HG02870 (cell line): ENCODE measurements at regions not wholly inside any gene's neighbourhood (a gene's known extent, or its start where the extent isn't known, plus 50 kb on each side); places are given as distances from the start of the nearest gene placed in this dataset.
"Not testable (repeated sequence)": the region's sequence is repeated elsewhere in the genome, so short reads cannot be mapped to it uniquely, and the experiment has no call there.

ENCODE experiments used
- ATAC-seq: cut with Tn5 transposase; IDR thresholded peaks from one replicate; pipeline ENCODE4 v1.9.1; 2021; ENCODE audit warnings: mild to moderate bottlenecking, moderate library complexity; ENCODE audit not compliant: unreplicated experiment

DNA sequence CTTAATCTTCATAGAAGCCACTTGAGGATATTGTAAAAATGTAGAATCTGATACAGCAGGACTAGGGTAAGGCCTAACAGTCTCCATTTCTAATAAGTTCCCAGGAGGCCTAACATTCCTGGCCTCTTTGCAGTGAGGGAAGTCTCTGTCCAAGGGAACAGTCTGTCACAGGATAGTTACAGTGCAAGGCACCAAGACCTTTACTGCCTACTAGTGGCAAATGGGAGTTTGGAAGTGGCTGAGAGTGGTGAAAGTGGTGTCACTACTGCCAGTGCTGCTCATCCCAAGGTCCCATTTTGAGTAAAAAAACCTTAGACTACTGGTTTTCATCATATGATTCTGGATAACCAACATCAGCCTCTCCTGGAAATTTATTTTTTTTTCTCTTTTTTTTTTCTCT, 619.5 kb upstream of the SEMA3D start:
- no peak for ATAC-seq

DNA sequence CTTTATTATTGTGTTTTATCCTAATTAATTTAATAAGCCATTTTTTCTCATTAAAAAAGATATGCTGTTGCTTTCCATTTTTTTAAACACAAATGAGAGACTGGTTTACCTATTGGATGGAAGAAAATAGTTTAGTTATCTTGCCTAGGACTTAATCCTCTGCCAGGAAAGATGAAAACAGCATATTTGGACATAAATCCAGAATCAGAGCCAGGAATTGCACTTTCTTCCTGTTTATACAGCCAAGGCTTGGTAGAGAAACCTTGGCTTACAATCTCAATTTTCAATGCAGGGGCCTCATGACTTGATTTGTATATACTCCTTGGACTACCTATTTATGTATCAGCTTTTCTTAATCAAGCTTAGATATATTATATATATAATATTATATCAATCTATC, 618.8 kb upstream of the SEMA3D start:
- no peak for ATAC-seq

DNA sequence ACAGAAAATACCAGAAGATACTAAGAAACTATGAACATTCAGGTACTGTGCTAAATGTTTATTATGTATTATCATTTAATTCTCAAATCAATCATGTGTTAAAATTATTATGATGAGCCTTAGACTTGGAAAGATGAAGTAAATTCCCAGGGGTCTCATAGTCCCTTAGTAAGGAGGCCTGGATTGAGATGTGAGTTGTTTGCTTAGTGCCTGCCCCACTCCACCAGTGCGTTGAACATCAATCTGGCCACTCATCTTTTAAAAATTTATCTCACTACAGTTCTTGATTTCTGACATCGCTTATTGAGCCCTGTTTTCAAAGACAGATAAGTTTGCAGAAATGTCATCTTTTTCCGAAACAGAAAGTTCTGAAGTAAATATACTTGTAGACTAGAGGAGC, 618.4 kb upstream of the SEMA3D start:
- ATAC-seq: no peak

DNA sequence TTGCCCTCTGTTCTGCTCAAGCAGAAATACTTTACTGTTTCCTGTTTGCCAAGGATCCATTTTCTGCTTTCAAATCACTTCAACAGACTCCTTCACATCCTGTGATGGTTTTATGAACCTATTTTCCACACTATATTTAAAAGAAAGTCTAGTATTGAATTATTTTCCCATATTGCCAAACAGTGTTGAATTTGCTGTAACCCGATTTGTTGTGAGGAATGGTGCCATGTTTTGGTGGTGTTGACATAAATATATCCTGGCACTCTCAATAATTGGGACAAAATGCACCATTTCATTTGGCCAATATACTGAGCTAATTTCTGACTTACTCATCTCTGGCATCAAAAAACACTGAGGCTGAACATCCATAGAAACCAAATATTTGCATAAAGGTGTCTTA, 615.4 kb upstream of the SEMA3D start:
- no peak for ATAC-seq

DNA sequence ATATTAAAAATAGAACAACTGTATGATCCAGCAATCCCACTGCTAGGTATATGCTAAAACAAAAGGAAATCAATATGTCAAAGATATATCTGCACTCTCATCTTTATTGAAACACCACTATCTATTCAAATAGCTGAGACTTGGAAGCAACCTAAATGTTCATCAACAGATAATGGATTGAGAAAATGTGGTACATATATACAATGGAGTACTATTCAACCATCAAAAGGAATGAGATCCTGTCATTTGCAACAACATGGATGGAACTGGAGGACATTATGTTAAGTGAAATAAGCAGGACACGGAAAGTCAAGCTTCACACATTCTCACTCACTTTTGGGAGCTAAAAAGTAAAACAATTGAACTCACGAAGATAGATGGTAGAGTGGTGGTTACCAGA, 610.1 kb upstream of the SEMA3D start:
- no peak for ATAC-seq

DNA sequence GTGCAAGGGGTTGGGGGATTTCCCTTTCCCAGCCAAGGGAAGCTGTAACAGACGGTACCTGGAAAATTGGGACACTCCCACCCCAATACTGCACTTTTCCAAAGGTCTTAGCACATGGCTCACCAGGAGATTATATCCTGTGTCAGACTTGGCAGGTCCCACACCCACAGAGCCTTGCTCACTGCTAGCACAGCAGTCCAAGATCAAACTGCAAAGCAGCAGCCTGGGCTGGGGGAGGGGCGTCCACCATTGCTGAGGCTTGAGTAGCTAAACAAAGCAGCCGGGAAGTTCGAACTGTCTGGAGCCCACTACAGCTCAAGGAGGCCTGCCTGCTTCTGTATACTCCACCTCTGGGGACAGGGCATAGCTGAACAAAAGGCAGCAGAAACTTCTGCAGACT, 604.2 kb upstream of the SEMA3D start:
- not testable (repeated sequence) for ATAC-seq

DNA sequence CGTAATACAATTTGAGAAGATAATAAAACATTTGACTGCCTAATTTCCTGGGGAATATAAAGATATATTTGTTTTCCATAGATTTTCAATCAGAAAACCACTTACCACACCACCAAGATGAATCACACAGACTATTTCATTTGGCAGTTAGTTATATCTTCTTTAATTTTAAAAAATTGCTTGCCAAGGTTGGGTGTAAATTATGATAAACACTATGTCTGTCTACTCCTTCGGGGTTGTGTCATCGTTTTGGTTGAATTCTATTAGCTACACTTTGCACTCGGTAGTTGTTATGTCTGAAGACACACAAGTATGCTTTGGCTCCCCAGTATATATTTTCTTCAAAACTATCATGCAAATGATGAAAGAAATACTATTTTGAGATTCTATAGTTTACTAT, 594.8 kb upstream of the SEMA3D start:
- ATAC-seq: no peak

DNA sequence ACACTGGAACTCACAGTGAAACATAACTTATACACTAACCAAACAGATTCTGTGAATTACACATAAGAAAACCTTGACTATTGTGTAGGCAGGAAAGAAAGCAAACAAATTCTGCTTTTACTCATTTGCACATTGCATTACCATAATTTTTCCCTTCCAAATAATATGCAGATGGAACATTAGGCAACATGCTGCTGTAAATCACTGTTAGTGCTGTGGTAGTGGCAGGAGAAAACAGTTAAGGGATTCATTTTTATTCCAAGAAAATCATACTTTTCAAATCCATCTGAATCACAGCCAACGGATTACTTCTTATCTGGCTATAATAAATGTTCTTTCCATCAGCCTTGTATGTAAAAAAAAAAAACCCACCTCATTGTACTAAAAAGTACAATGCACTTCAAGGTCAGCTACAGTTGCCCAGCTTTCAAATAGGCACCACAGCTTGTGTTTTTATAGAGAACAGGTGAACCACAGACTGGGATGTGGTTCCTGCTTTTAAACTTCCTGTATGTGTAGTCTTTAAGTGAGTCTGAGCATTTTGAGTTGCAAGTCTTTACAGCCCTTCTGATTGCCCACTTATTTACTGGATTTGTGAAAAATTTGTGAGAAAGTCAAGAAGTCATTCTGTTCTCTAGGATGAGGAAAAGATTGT, 590.0 kb upstream of the SEMA3D start:
- ATAC-seq: no peak

DNA sequence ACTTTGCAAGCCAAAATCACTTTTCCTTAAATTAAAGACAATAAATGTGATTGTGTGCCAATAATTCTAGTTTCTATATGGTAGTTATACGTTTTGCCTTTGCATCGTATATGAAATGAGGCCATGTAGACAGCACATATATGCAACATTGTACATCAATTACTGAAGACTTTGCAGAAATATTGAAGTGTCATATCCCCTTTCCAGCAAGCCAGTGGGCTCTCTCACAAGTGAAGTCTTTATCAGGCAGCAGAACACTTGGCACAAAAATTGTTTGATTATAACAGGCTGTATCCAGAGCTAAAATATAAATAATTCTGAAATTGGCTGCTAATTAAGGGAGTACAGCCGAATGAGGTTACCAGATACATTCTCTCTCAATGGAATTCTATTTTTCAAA, 588.6 kb upstream of the SEMA3D start:
- no peak for ATAC-seq

DNA sequence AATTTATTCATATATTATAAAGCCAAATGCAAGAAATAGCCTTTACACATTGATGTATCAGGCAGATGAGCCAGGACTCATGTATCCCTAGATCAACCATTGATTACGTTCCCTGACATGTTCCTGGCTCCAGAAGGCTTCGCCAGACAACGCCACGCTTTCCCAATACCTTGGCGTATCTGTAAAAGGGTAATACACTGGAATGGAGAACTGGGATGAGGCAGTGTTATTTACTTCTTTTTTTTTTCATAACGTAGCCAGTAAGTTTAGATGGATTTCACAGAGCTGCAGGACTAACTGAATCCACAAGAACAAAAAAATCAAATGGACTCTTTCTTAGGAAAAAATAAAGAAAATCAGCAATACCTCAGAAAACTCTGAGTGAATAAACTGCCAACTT, 588.1 kb upstream of the SEMA3D start:
- ATAC-seq: no peak

DNA sequence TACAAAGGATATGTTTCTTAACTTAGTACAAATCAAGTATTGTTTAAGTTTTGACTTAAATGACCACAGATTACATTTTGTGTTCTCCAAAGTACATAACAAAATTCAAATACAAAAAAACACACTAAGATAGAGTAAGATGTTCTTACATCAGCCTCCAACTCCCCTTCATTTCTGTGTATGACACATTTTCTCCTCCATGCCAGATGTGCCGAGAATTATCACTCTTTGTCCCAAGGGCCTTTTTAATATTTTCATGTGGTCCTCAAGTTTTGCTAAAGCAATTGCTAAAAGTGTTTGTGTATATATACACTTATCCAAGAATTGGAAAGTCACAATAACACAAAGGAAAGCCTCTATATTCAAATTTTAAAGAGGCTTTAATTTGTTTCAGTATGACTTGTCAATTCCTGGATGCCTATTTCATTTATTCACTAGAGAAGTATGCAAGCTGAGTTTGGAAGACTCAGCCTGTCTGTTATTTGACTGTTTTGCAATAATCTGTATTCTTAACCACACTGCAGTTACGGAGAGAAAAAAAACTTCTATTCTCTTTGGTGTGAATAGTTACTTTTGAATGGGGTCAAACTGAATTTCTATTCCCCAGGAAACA, 586.4 kb upstream of the SEMA3D start:
- ATAC-seq: no peak

DNA sequence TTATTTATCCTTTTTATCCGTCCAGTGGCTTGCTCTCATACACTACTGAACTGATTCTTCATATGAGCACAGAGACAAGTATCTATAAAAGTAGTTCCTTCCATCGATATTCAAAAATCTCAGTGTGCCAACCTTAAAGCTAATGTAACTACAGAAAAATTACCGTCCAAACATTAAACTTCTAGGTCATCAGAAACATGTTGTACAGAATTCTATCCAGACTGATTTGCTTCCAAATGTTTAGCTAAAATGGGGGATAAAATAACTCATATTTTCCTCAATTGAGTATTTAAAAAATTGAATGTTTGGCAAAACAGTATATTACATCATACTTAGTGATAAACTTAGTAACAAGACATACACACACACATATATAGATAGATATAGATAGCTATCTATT, 584.7 kb upstream of the SEMA3D start:
- ATAC-seq: no peak

DNA sequence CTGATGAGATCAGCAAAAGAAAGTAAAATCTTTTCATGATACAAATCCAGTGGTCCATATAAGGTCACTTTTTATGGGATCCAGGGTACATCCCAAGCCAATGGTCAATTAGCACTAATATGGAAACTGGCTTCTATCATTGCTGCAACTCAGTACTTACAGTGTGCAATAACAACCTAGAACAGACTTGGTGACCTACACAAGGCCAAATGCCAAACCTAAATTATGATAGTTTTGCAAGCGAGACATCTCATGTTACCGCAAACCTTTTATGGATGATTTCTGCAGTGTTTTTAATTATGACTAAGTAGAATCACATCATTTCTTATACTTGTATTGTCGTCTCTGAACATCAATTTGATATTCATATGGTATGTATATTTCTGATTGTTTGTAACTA, 583.5 kb upstream of the SEMA3D start:
- no peak for ATAC-seq

DNA sequence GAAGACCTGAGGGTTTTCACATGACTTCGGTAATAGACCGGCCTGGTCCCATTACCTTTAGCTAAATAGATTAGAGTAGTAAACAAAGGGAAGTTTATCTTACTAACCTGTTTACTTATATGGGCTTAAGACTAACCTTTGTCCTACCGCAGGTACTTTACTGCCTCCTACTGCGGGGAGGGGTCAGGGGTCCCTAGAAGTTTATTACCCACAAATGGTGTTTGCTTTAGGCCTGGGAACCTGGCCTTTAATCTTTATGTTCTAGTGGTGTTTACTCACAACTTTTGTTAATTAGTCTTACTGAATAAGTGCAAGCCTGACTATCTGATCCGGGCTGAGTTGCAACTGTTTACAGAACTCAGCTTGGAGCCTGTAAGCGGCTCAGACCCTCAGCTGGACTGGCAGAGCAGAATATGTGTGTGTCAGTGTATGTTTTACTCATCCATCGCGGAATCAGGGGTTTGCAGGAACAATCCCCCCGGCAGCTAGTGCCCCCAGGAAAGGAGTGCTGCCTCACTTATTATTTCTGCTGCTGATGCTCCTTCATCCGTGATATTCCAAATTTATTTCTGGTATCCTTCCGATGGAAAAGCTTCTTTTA, 578.9 kb upstream of the SEMA3D start:
- no peak for ATAC-seq

DNA sequence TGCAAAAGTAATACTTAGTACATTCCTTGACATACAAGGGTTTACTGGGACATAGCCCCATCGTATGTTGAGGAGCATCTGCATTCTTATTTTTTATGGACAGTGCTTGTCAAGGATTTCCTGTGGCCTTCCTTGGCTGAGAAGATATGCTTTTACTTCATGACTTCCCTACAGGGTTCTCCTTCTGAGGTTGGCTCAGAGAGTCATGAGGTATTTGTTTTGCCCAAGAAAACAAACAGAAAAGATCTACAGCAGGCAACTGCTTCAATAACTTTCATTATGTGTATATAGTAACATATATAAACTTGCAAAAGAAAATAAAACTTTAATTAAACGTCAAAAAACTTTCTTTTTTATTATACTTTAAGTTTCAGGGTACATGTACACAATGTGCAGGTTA, 577.2 kb upstream of the SEMA3D start:
- no peak for ATAC-seq

DNA sequence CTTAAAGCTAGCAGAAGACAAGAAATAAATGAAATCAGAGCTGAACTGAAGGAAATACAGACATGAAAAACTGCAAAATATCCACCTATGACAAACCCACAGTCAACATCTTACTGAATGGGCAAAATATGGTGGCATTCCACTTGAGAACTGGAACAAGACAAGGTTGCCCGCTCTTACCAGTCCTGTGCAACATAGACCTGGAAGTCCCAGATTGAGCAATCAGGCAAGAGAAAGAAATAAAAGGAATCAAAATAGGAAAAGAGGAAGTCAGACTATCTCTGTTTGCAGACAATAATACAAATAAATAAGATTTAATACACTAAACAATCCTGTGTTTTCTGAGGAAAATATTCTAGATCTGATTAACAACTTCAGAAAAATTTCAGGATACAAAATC, 570.5 kb upstream of the SEMA3D start:
- ATAC-seq: no peak

DNA sequence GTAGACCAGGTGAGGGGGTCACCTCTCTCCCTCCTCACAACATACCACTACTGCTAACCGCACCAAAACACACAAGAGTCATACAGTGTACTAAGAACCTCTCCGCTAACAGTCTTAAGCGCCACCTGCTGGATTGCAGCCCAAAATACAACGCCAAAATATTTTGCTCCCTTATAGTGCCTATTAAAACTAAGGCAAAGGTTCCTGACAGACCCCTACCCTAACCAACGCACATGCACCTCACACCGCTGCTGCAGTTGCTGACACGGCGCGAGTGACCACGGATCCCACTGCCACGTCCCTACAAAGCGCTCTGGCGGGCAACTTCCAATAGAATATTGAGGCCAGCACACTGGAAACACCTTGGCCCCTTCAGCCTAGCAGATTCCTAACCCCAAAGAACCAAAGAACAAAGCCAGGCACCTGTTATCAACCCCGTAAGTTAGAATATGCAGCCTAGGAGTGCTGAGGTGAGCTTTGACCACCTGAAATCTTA, 563.6 kb upstream of the SEMA3D start:
- peak; percentile 95 for ATAC-seq

DNA sequence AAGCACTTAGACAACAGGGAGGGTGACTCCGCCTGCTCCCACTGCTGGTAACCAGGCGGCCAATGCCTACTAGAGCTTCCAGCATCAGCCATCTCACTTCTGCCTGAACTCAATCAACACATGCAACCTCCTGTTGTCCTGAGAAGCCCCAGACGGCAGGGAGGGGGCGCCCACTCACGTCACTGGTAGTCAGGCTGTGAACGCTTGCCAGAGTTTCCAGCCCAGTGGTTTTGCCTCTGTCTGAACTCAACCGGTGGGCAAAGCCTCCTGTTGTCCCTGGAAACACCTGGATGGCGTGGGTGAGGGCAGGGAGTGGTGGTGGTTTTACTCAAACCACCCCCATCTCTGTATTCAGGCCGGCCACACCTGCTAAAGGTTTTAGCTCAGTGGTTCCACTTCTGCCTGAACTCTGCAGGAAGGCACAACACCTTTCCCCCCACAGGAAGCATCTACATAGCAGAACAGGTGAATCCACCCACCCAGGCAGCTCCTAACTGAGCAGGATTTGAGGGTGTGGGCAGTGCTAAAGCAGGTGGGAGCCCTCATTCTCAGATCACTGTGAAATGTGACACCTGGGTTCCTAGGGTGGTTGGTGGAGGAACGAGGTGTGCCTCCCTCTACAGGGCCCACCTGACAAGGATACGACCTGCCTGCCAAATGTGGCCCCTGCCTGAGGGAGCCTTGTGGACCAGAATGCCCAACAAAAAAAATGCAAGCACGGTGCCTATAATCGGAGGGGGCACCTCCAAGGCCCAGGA, 563.0 kb upstream of the SEMA3D start:
- peak; percentile 35 for ATAC-seq

DNA sequence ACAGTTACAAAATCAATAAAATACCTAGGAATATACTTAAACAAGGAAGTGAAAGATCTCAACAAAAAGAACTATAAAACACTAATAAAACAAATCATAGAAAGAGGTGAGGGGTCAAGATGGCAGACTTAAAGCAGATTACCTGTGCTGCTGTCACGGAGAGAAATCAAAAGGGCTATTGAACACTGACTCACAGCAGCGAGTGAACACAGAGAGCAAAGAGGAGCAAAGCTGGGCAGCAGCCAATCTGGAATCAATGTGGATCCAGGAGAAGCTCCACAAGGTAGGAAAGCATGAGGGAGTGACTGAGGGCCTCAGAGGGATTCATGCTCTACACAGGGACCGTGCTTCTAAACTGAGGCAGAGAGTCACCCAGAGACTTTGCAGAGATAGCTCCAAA, 562.0 kb upstream of the SEMA3D start:
- no peak for ATAC-seq

DNA sequence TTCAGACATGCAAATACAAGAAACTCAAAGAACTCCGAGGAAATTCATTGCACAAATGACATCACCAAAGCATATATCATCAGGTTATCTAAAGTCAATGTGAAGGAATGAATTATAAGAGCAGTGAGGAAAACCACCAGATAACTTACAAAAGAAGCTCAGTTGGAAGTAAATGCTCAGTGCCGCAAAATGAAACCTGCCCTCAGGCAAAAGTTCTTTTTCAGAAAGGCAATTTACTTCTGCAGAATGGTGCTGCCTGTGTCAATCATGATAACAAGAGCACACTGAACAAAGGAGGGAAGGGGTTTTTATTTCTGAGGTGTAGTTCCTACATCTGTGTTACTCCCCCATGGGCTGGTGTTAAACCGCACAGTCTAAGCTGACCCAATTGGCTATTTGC, 550.6 kb upstream of the SEMA3D start:
- ATAC-seq: no peak

DNA sequence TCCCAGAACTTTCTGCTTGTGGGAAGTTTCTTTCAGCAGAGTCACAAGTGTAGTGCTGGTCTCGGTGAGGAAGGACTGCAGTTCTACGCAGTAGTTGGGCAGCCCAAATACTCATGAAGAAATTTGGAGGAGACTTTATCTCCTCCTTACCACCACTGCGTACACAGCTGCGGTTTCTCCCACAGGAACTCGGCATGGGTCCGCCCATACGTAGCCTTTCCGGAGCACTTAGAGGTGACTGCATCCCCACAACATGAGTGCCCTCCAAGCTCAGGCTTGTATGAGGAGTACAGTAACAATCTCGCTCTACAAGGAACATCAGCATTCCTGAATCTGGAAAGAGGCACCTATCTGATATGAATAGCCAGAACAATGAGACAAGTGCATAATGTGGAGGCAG, 549.2 kb upstream of the SEMA3D start:
- no peak for ATAC-seq

DNA sequence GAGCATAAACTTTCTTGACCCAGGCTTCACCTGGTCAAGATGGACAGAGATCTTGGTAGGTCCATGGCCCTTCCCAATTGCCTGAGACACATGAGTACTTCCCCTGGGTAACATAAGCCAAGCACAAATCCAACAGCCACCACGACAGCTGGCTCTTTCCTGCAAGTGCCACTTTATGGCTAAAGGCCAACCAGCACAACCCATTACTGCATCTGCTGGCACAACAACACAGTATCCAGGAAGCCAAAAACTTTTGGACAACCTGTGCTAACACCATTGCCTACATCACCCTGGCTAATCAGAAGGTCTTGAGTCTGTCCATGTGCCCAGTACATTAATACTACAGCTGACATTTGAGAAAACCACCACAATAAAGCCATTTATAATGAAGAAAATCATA, 548.0 kb upstream of the SEMA3D start:
- ATAC-seq: no peak
